Endothelial cell of umbilical vein (primary cell): ENCODE measurements at regions not wholly inside any gene's neighbourhood (a gene's known extent, or its start where the extent isn't known, plus 50 kb on each side); places are given as distances from the start of the nearest gene placed in this dataset.

Experiments used
- BruUV-seq: library from RNA; stranded (reverse); fragments of 400-500 nt; replicated peaks from 2 replicates; lab custom pipeline; 2021; lab: Mats Ljungman, UMichigan
- CTCF ChIA-PET: fragments of 300-600, 350-600 bp; sonication (Branson Sonifier 250); formaldehyde crosslinking; loops from one replicate; lab custom pipeline; 2021; ENCODE audit warnings: antibody characterized with exemption, inconsistent platforms; lab: Charles Lee
- POLR2A ChIA-PET: fragments of 300-600, 350-600 bp; sonication (Branson Sonifier 250); formaldehyde crosslinking; loops from one replicate; lab custom pipeline; 2021; ENCODE audit warnings: antibody characterized with exemption, inconsistent platforms; lab: Charles Lee
- DNase-seq: peaks from one replicate; pipeline ENCODE4 v3.0.0-alpha.2; 2011; ENCODE audit warnings: low read depth, low spot score
- FAIRE-seq: peaks from 2 replicates; lab custom pipeline; 2011; peaks lifted over from hg19 to GRCh38; lab: Jason Lieb, UNC
- H2AFZ ChIP-seq: 2 replicates; pipeline ENCODE4 v1.6.0; 2012; ENCODE audit warnings: low read depth, low read length, control low read depth, inconsistent platforms
- H3K27ac ChIP-seq: 2 replicates; pipeline ENCODE4 v1.5.1; 2011; ENCODE audit warnings: low read depth, mild to moderate bottlenecking, control low read depth, low read length, moderate library complexity; ENCODE audit not compliant: insufficient read depth
- H3K27me3 ChIP-seq, 2 experiments: 2 replicates each; pipeline versions ENCODE4 v1.6.0 to v1.6.1; 2011; ENCODE audit warnings: low read length in 2 of 2, mixed read lengths in 1 of 2; ENCODE audit not compliant: control insufficient read depth in 2 of 2, insufficient read depth in 2 of 2
- H3K36me3 ChIP-seq, 2 experiments: 2 replicates in 1 of 2; 3 replicates in 1 of 2; pipeline ENCODE4 v1.5.1; 2011; ENCODE audit warnings: low read length in 2 of 2, mild to moderate bottlenecking in 1 of 2, moderate library complexity in 1 of 2; ENCODE audit not compliant: control insufficient read depth in 2 of 2, insufficient read depth in 2 of 2; ENCODE audit errors: extremely low read depth in 1 of 2
- H3K4me1 ChIP-seq: 3 replicates; pipeline ENCODE4 v1.5.1; 2011; ENCODE audit warnings: mild to moderate bottlenecking, low read length; ENCODE audit not compliant: control insufficient read depth, insufficient read depth; ENCODE audit errors: extremely low read depth
- H3K4me2 ChIP-seq: 2 replicates; pipeline ENCODE4 v1.6.1; 2011; ENCODE audit warnings: low read length, control low read depth, mixed read lengths; ENCODE audit not compliant: insufficient read depth
- H3K4me3 ChIP-seq, 3 experiments: fragments of 200-600 bp in 1 of 3; sonication (generic), shearing (Covaris generic) in 1 of 3; replicated peaks in 1 of 3; 2 replicates each; pipeline ENCODE4 v1.5.1; 2011 to 2016; ENCODE audit warnings: control low read depth in 3 of 3, low read length in 3 of 3, mild to moderate bottlenecking in 2 of 3, inconsistent platforms in 1 of 3, low read depth in 1 of 3, moderate library complexity in 1 of 3; ENCODE audit not compliant: insufficient read depth in 1 of 3
- H3K79me2 ChIP-seq: 2 replicates; pipeline ENCODE4 v1.6.0; 2012; ENCODE audit warnings: low read length, inconsistent platforms; ENCODE audit not compliant: control insufficient read depth, insufficient read depth
- H3K9ac ChIP-seq: replicated peaks from 2 replicates; pipeline ENCODE3; 2011; ENCODE audit warnings: low read length, control low read depth; ENCODE audit not compliant: insufficient read depth; ENCODE audit errors: extremely low read depth
- H3K9me1 ChIP-seq: replicated peaks from 3 replicates; pipeline ENCODE4 v1.6.0; 2011; ENCODE audit warnings: mild to moderate bottlenecking, low read length; ENCODE audit not compliant: control insufficient read depth, insufficient read depth; ENCODE audit errors: extremely low read depth
- H3K9me3 ChIP-seq: replicated peaks from 2 replicates; pipeline ENCODE4 v1.5.1; 2012; ENCODE audit warnings: low read length, inconsistent platforms; ENCODE audit not compliant: control insufficient read depth, insufficient read depth
- H4K20me1 ChIP-seq: replicated peaks from 2 replicates; pipeline ENCODE3; 2011; ENCODE audit warnings: mild to moderate bottlenecking, low read length; ENCODE audit not compliant: control insufficient read depth, insufficient read depth; ENCODE audit errors: extremely low read depth
- EZH2 ChIP-seq: IDR thresholded peaks from 2 replicates; pipeline ENCODE4 v1.6.1; 2012; ENCODE audit warnings: borderline replicate concordance, low read depth, mild to moderate bottlenecking, moderate library complexity, low read length, inconsistent platforms; ENCODE audit not compliant: severe bottlenecking
- FOS ChIP-seq: IDR thresholded peaks from 2 replicates; pipeline ENCODE4 v1.6.1; 2011; ENCODE audit warnings: mild to moderate bottlenecking, low read length, moderate library complexity, borderline replicate concordance; ENCODE audit not compliant: insufficient read depth
- GATA2 ChIP-seq: IDR thresholded peaks from 2 replicates; pipeline ENCODE4 v1.7.0; 2011; ENCODE audit warnings: low read depth, mild to moderate bottlenecking, moderate library complexity, mixed read lengths, low read length; ENCODE audit not compliant: insufficient read length, insufficient read depth
- JUN ChIP-seq: IDR thresholded peaks from 2 replicates; pipeline ENCODE4 v1.6.1; 2011; ENCODE audit warnings: borderline replicate concordance, low read depth; ENCODE audit not compliant: insufficient read length, insufficient read depth
- MYC ChIP-seq: IDR thresholded peaks from one replicate; pipeline ENCODE4 v1.6.1; 2011; ENCODE audit warnings: mild to moderate bottlenecking, low read depth, low read length
- POLR2A ChIP-seq: IDR thresholded peaks from 2 replicates; pipeline ENCODE4 v1.6.1; 2012; ENCODE audit warnings: low read depth, mild to moderate bottlenecking, control low read depth, low read length
- POLR2AphosphoS5 ChIP-seq: IDR thresholded peaks from 2 replicates; pipeline ENCODE4 v1.6.1; 2012; ENCODE audit warnings: low read depth, mild to moderate bottlenecking, control low read depth, low read length, moderate library complexity; ENCODE audit not compliant: insufficient read depth
- dilution Hi-C: fragments of 300-500 bp; cut with MboI; formaldehyde crosslinking; loops from one replicate; pipeline ENCODE4 v1.15.0; 2019; ENCODE audit warnings: low sequenced_read_pairs; ENCODE audit not compliant: extremely low pct_ligation_motif_present
- intact Hi-C: fragments of 100-400 bp; cut with micrococcal nuclease; formaldehyde crosslinking; loops from one replicate; pipeline ENCODE4 v1.10.0; 2022
- TF ChIP-seq, protein P1 (sequence below): IDR thresholded peaks from 2 replicates; pipeline ENCODE4 v1.6.1; 2011; ENCODE audit not compliant: insufficient read depth, insufficient read length
- TF ChIP-seq, protein P2 (sequence below), 2 donors: IDR thresholded peaks; 1 replicate in 1 of 2; 2 replicates in 1 of 2; pipeline ENCODE4 v1.5.1; 2011; ENCODE audit warnings: low read length in 2 of 2, mild to moderate bottlenecking in 2 of 2, moderate library complexity in 2 of 2, control low read depth in 1 of 2, inconsistent platforms in 1 of 2, low read depth in 1 of 2; ENCODE audit not compliant: insufficient read depth in 1 of 2; ENCODE audit errors: extremely low read depth in 1 of 2

DNA sequence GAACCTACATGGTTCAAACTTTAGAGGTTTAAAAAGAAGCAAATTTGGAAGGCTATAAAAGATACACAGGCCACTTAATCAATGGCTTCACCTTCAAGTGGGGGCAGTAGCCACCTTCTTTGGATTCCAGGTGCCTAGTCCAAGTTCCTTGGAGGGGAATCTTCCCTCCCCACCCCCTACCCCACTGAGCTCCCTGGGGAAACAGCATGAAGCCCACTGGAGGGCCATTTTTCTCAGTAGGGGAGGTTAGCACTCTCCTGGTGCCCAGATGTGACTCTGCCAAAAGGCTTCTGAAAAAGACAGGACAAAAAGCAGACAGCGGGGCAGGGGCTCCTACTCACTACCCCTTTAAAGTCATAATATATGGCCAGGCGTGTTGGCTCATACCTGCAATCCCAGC is 93.9 kb downstream of the KCTD15 start:
- CTCF ChIA-PET: no interaction called here
- Histone ChIP-seq H3K36me3 (no peaks in the 10 kb centered on the region), H3K4me2 (no peak overlapping the region), H3K4me3 (no peak overlapping the region), H3K9me3 (no peaks in the 10 kb centered on the region), H3K79me2 (no peaks in the 10 kb centered on the region), H3K27me3 (no peaks in the 10 kb centered on the region), H3K9me1 (no peaks in the 10 kb centered on the region), H3K27ac (no peak overlapping the region), H3K4me1 (no peaks in the 10 kb centered on the region), H4K20me1 (no peaks in the 10 kb centered on the region), H2AFZ (no peak overlapping the region), H3K9ac (no peak overlapping the region)
- BruUV-seq: no TSS peak
- FAIRE-seq: no peak
- POLR2A ChIA-PET: no interaction called here
- intact Hi-C loops (no loop called here), dilution Hi-C loops (no loop called here)
- no peak for TF ChIP-seq POLR2A
- no peak for TF ChIP-seq FOS
- no peak for TF ChIP-seq JUN
- TF ChIP-seq EZH2: no peak
- TF ChIP-seq, protein P1, sequence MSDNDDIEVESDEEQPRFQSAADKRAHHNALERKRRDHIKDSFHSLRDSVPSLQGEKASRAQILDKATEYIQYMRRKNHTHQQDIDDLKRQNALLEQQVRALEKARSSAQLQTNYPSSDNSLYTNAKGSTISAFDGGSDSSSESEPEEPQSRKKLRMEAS: no peak
- TF ChIP-seq, protein P2, sequence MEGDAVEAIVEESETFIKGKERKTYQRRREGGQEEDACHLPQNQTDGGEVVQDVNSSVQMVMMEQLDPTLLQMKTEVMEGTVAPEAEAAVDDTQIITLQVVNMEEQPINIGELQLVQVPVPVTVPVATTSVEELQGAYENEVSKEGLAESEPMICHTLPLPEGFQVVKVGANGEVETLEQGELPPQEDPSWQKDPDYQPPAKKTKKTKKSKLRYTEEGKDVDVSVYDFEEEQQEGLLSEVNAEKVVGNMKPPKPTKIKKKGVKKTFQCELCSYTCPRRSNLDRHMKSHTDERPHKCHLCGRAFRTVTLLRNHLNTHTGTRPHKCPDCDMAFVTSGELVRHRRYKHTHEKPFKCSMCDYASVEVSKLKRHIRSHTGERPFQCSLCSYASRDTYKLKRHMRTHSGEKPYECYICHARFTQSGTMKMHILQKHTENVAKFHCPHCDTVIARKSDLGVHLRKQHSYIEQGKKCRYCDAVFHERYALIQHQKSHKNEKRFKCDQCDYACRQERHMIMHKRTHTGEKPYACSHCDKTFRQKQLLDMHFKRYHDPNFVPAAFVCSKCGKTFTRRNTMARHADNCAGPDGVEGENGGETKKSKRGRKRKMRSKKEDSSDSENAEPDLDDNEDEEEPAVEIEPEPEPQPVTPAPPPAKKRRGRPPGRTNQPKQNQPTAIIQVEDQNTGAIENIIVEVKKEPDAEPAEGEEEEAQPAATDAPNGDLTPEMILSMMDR (IDR thresholded peaks at IDR 0.05; ENCODE audit: extremely low read depth in 1 of 2, insufficient read depth in 1 of 2, low read depth in 1 of 2, low read length in 2 of 2): no peak
- TF ChIP-seq GATA2: no peak
- DNase-seq: no peak

DNA sequence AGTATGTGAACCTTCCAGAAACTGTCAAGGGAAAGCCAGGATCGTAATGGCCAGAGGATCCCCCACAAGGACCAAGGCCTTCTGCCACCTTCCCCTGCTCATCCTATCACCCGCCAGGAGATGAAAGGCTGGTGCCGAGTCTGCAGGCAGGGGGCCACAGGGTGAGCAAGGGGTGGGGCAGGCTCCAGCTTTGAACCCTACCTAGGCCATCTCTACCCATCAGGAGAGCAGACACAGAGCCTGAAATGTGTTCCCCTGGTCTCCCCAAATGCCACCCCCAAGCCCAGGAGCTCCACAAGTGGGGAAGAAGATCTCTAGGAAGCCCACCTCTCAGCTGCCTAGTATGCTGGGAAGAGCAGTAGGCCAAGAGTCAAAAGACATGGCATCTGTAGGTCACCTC is 95.1 kb downstream of the KCTD15 start:
- intact Hi-C loops: no loop called here
- DNase-seq (no peak), FAIRE-seq (no peak)
- Histone ChIP-seq H3K4me2 (no peak overlapping the region), H3K4me3 (no peak overlapping the region), H3K9me1 (no peaks in the 10 kb centered on the region), H4K20me1 (no peaks in the 10 kb centered on the region), H3K79me2 (no peaks in the 10 kb centered on the region), H3K36me3 (no peaks in the 10 kb centered on the region), H3K9ac (no peak overlapping the region), H2AFZ (no peak overlapping the region), H3K4me1 (no peaks in the 10 kb centered on the region), H3K27ac (no peak overlapping the region), H3K27me3 (no peaks in the 10 kb centered on the region), H3K9me3 (no peaks in the 10 kb centered on the region)
- ChIA-PET CTCF (no interaction called here), POLR2A (no interaction called here)
- no TSS peak for BruUV-seq
- dilution Hi-C loops: no loop called here
- no peak for TF ChIP-seq FOS
- TF ChIP-seq, protein P2 (IDR thresholded peaks at IDR 0.05; ENCODE audit: extremely low read depth in 1 of 2, insufficient read depth in 1 of 2, low read depth in 1 of 2, low read length in 2 of 2): no peak
- TF ChIP-seq, protein P1: no peak
- no peak for TF ChIP-seq JUN
- no peak for TF ChIP-seq EZH2
- no peak for TF ChIP-seq POLR2AphosphoS5
- no peak for TF ChIP-seq MYC
- TF ChIP-seq GATA2: no peak
- TF ChIP-seq POLR2A: no peak
